Esophagus squamous epithelium (tissue), 5 donors: ENCODE measurements at regions not wholly inside any gene's neighbourhood (a gene's known extent, or its start where the extent isn't known, plus 50 kb on each side); places are given as distances from the start of the nearest gene placed in this dataset.

Experiments
- DNase-seq: peaks from one replicate; lab custom pipeline; 2025; lab: John Stamatoyannopoulos, UW
- H3K27ac ChIP-seq, 4 donors: fragments of 200-600 bp; sonication (generic); one replicate each; pipeline ENCODE4 v1.5.1; 2016 to 2019; ENCODE audit warnings: mild to moderate bottlenecking in 1 of 4
- H3K27me3 ChIP-seq, 4 donors: fragments of 200-600 bp; sonication (generic); 1 replicate in 3 of 4; 2 replicates in 1 of 4; pipeline versions ENCODE4 v1.5.1 to v1.6.0; 2017 to 2021; ENCODE audit warnings: antibody characterized with exemption in 1 of 4
- H3K36me3 ChIP-seq, 3 donors: fragments of 200-600 bp; sonication (generic); one replicate each; pipeline ENCODE4 v1.5.1; 2016 to 2019
- H3K4me1 ChIP-seq, 3 donors: fragments of 200-600 bp; sonication (generic); one replicate each; pipeline ENCODE4 v1.5.1; 2017 to 2019
- H3K4me3 ChIP-seq, 4 donors: fragments of 200-600 bp; sonication (generic); 1 replicate in 3 of 4; 2 replicates in 1 of 4; pipeline ENCODE4 v1.5.1; 2016 to 2019; ENCODE audit warnings: mild to moderate bottlenecking in 2 of 4, moderate library complexity in 1 of 4
- H3K9me3 ChIP-seq, 3 donors: fragments of 200-600 bp; sonication (generic); one replicate each; pipeline ENCODE4 v1.5.1; 2016 to 2019
- POLR2A ChIP-seq, 4 donors: fragments of 450-650 bp; IDR thresholded peaks; one replicate each; pipeline ENCODE4 v1.6.1; 2017; ENCODE audit warnings: antibody characterized with exemption in 4 of 4, mild to moderate bottlenecking in 4 of 4, moderate library complexity in 3 of 4
- WGBS, 2 donors: methylation state at CpG; one replicate each; pipeline ENCODE4 v1.1.5; 2018; 5-methylcytosine and 5-hydroxymethylcytosine counted together
- intact Hi-C: fragments of 100-400 bp; cut with DNase I; formaldehyde crosslinking; loops from one replicate; pipeline ENCODE4 v1.15.0; 2022
- TF ChIP-seq, protein P1 (sequence below), 6 experiments: fragments of 450-650 bp in 4 of 6; fragments of 200-600 bp in 2 of 6; sonication (generic) in 2 of 6; IDR thresholded peaks; one replicate each; pipeline ENCODE4 v1.5.1; 2016 to 2019; ENCODE audit warnings: antibody characterized with exemption in 6 of 6, mild to moderate bottlenecking in 4 of 6, moderate library complexity in 4 of 6
- donor health status: DM: yes; HTN: yes; CAD: no.

DNA sequence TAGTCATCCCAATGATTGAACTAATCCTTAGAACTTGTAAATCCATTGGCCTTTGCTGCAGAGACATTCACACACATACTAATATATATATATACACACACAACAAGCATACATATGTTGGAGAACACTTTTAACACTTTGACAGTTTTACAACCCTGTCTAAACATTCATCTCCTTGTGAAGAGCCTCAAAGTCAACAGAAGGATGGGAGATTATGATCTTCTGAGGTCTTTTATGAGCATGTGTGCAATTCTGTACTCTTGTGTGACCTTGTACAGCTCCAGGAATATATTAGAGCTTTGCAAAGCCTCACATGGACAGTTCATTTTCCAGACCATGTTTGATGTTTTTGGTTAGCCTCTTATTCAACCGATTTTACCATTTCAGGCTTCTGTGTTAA, 589.0 kb downstream of the NXPH1 start:
- no peak overlapping the region for H3K27ac ChIP-seq
- DNase-seq: no peak
- no peaks in the 10 kb centered on the region for H3K9me3 ChIP-seq
- intact Hi-C loops: no loop called here
- H3K4me1 ChIP-seq: no peaks in the 10 kb centered on the region
- H3K4me3 ChIP-seq: no peak overlapping the region
- no peaks in the 10 kb centered on the region for H3K36me3 ChIP-seq
- H3K27me3 ChIP-seq: no peaks in the 10 kb centered on the region
- TF ChIP-seq, protein P1, sequence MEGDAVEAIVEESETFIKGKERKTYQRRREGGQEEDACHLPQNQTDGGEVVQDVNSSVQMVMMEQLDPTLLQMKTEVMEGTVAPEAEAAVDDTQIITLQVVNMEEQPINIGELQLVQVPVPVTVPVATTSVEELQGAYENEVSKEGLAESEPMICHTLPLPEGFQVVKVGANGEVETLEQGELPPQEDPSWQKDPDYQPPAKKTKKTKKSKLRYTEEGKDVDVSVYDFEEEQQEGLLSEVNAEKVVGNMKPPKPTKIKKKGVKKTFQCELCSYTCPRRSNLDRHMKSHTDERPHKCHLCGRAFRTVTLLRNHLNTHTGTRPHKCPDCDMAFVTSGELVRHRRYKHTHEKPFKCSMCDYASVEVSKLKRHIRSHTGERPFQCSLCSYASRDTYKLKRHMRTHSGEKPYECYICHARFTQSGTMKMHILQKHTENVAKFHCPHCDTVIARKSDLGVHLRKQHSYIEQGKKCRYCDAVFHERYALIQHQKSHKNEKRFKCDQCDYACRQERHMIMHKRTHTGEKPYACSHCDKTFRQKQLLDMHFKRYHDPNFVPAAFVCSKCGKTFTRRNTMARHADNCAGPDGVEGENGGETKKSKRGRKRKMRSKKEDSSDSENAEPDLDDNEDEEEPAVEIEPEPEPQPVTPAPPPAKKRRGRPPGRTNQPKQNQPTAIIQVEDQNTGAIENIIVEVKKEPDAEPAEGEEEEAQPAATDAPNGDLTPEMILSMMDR (IDR thresholded peaks at IDR 0.05): no peak
- no peak for TF ChIP-seq POLR2A (IDR thresholded peaks at IDR 0.05)
- WGBS, 2 donors: 63 to 93% methylated on average over 1 of the region's 1 CpG

DNA sequence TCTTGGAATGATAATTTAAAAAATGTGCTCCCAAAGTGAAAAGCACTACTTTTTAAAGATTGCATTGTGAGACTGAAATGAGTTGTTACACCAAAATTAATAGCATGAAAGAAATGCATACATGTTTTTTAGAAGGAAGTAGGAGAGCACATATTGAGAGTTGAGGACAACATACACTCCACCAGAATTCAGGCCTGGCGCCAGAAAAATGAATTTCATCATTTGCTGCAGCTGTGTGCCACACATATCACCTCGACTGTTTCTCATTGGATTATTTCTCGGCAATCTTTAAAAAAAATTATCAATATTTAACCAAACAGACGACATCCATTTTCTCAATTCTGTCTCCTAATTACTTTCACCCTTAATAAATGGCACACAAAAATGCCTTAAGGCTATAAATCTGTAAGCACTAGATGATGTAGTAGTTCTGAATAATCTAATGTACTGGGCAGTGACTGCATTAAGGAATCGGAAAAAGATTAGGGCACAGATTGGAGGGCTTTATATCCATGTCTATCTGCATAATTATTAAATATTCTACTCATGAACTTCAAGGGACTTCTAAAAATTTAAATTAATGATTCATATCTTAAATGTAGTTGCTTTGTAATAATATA, 590.4 kb downstream of the NXPH1 start:
- Histone ChIP-seq H3K4me3 (no peak overlapping the region), H3K27ac (no peak overlapping the region), H3K9me3 (no peaks in the 10 kb centered on the region), H3K36me3 (no peaks in the 10 kb centered on the region), H3K27me3 (no peaks in the 10 kb centered on the region), H3K4me1 (no peaks in the 10 kb centered on the region)
- TF ChIP-seq POLR2A (IDR thresholded peaks at IDR 0.05): no peak
- TF ChIP-seq, protein P1 (IDR thresholded peaks at IDR 0.05): no peak
- intact Hi-C loops: no loop called here
- WGBS, 2 donors: 73 to 77% methylated on average over 5 of the region's 5 CpGs
- no peak for DNase-seq

DNA sequence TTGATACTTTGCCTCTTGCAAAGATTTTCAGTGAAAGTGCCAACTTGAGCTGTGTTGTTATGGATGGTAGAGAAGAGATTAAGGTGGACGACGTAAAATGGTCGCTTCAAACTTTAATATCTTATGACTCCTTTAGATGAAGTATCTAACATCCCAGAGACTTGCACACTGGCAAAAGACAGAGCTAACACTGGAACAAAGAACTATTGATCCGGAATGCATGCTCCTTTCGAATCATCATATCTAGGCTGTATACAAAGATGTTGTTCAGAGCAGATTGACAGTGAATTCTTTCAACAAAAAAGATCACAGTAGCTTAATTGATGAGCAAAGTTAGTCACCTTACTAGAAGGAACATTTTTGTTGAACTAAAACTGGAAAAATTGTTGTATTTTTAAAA, 592.7 kb downstream of the NXPH1 start:
- no peaks in the 10 kb centered on the region for H3K4me1 ChIP-seq
- no peaks in the 10 kb centered on the region for H3K9me3 ChIP-seq
- no peak for DNase-seq
- H3K27ac ChIP-seq: no peak overlapping the region
- TF ChIP-seq, protein P1 (IDR thresholded peaks at IDR 0.05): no peak
- no peak for TF ChIP-seq POLR2A (IDR thresholded peaks at IDR 0.05)
- H3K4me3 ChIP-seq: no peak overlapping the region
- WGBS, 2 donors: 86 to 89% methylated on average over 5 of the region's 5 CpGs
- H3K27me3 ChIP-seq: no peaks in the 10 kb centered on the region
- no peaks in the 10 kb centered on the region for H3K36me3 ChIP-seq
- intact Hi-C loops: no loop called here

DNA sequence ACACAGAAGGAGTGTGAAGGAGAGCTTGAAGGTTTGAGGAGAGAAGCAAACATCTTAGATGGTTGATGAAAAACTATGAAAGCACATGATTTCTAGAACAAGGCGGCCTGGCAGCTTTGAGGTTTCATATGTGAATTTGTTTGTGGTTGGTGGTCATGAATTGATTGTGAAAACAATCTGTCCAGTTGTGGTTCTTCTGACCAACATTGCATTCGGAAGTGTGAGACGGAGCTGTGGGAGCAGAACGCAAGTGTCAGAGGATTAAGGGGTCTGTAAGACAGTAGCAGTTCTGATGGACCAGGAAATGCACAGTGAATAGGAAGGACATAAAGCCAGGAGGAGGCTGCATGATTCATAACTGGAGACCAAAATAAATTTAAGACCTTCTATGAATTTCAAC, 594.6 kb downstream of the NXPH1 start:
- 84% methylated on average over 4 of the region's 4 CpGs for WGBS, 2 donors
- no peaks in the 10 kb centered on the region for H3K27me3 ChIP-seq
- intact Hi-C loops: no loop called here
- no peaks in the 10 kb centered on the region for H3K9me3 ChIP-seq
- H3K36me3 ChIP-seq: no peaks in the 10 kb centered on the region
- DNase-seq: no peak
- TF ChIP-seq POLR2A (IDR thresholded peaks at IDR 0.05): no peak
- TF ChIP-seq, protein P1 (IDR thresholded peaks at IDR 0.05): no peak
- no peak overlapping the region for H3K4me3 ChIP-seq
- H3K27ac ChIP-seq: no peak overlapping the region
- H3K4me1 ChIP-seq: no peaks in the 10 kb centered on the region

DNA sequence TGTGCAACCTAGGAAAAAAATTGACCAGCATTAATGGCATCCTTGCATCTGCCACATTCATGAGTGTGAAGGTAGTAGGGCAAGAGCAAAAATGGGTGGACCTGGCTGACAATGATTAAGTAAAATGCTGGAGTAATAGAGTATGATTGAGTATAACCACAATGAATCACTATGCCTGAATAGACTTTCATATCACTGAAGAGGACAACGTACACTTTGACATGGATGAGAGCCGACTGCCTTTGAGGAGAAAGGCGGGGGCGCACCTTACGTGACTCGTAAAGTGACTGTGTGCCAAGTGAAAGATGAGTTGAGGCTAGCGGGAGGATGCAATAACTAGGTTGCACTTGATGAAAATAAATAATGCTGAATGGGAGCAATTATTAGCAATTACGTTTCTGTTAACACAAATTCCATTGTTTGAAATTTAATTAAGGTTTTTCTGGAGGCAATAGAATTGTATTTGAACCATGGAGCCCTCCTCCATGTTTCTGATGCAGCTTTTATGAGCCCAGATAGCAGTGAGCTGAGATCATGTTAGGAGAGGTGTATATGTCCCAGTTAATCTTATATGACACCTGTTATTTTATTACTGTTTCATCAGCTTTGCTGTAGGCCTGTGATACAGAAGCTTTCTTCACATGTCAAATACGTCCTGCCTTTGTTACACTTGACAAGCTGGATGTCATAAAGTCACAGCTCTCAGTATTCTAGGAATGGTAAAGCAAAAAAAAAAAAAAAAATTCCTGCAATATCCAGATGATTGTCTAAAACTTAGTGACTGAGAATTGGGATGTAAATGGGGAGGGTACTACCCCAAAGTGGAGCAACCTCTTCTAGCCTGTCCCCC, 596.5 kb downstream of the NXPH1 start:
- DNase-seq: no peak
- no peak overlapping the region for H3K4me3 ChIP-seq
- TF ChIP-seq POLR2A (IDR thresholded peaks at IDR 0.05): no peak
- TF ChIP-seq, protein P1 (IDR thresholded peaks at IDR 0.05): no peak
- H3K9me3 ChIP-seq: no peaks in the 10 kb centered on the region
- no peaks in the 10 kb centered on the region for H3K4me1 ChIP-seq
- WGBS, 2 donors: 51 to 53% methylated on average over 9 of the region's 9 CpGs
- no peak overlapping the region for H3K27ac ChIP-seq
- no peaks in the 10 kb centered on the region for H3K27me3 ChIP-seq
- H3K36me3 ChIP-seq: no peaks in the 10 kb centered on the region
- intact Hi-C loops: no loop called here
